Mesothelial cell of epicardium (in vitro differentiated cells): ENCODE measurements at regions not wholly inside any gene's neighbourhood (a gene's known extent, or its start where the extent isn't known, plus 50 kb on each side); places are given as distances from the start of the nearest gene placed in this dataset.

ENCODE experiments used
- DNase-seq, 2 experiments: peaks; one replicate each; pipeline ENCODE4 v3.0.0; 2021; ENCODE audit warnings: low spot score in 2 of 2; ENCODE audit not compliant: unreplicated experiment in 2 of 2
- H3K27ac Mint-ChIP-seq: 2 replicates; pipeline ENCODE4 v1.8.0; 2021; ENCODE audit warnings: mixed read lengths
- H3K27me3 Mint-ChIP-seq: 2 replicates; pipeline ENCODE4 v1.8.0; 2021; ENCODE audit warnings: low read depth, mixed read lengths
- H3K36me3 Mint-ChIP-seq: 2 replicates; pipeline ENCODE4 v1.8.0; 2021; ENCODE audit warnings: mixed read lengths
- H3K4me1 Mint-ChIP-seq: 2 replicates; pipeline ENCODE4 v1.8.0; 2021; ENCODE audit warnings: mixed read lengths
- H3K4me3 Mint-ChIP-seq: 2 replicates; pipeline ENCODE4 v1.8.0; 2021; ENCODE audit warnings: mild to moderate bottlenecking, moderate library complexity, mixed read lengths
- H3K9me3 Mint-ChIP-seq: 2 replicates; pipeline ENCODE4 v1.8.0; 2021; ENCODE audit warnings: mixed read lengths
- TF ChIP-seq, protein P1 (sequence below): fragments of 200-600 bp; sonication (generic); IDR thresholded peaks from one replicate; pipeline ENCODE4 v1.5.0; 2021; ENCODE audit warnings: antibody characterized with exemption; ENCODE audit not compliant: unreplicated experiment

DNA sequence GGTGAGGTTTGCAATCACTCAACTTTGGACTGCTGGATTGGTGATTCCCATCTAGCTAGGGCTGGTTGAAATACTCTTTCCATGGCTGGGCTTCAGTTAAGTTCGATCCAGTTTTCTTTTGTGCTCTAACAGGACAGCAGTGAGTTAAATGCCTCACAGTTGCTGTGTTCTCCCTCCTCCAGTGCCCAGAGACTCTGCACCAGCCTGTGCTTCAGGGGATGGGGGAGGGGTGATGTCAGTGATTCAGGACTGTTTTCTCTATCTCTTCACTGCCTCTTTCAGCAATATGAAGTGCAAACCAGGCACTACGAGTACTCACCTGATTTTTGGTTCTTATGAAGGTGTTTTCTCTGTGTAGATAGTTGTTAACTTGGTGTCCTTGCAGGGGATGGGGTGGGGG lies 88.2 kb upstream of the FAM83B start:
- no peak overlapping the region for H3K27ac Mint-ChIP-seq
- peaks cover 2% of the 10 kb centered on the region for H3K9me3 Mint-ChIP-seq
- DNase-seq, result no peak
- no peaks in the 10 kb centered on the region for H3K36me3 Mint-ChIP-seq
- no peaks in the 10 kb centered on the region for H3K27me3 Mint-ChIP-seq
- TF ChIP-seq, protein P1, sequence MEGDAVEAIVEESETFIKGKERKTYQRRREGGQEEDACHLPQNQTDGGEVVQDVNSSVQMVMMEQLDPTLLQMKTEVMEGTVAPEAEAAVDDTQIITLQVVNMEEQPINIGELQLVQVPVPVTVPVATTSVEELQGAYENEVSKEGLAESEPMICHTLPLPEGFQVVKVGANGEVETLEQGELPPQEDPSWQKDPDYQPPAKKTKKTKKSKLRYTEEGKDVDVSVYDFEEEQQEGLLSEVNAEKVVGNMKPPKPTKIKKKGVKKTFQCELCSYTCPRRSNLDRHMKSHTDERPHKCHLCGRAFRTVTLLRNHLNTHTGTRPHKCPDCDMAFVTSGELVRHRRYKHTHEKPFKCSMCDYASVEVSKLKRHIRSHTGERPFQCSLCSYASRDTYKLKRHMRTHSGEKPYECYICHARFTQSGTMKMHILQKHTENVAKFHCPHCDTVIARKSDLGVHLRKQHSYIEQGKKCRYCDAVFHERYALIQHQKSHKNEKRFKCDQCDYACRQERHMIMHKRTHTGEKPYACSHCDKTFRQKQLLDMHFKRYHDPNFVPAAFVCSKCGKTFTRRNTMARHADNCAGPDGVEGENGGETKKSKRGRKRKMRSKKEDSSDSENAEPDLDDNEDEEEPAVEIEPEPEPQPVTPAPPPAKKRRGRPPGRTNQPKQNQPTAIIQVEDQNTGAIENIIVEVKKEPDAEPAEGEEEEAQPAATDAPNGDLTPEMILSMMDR, result no peak
- peaks cover 7% of the 10 kb centered on the region for H3K4me1 Mint-ChIP-seq
- no peak overlapping the region for H3K4me3 Mint-ChIP-seq

DNA sequence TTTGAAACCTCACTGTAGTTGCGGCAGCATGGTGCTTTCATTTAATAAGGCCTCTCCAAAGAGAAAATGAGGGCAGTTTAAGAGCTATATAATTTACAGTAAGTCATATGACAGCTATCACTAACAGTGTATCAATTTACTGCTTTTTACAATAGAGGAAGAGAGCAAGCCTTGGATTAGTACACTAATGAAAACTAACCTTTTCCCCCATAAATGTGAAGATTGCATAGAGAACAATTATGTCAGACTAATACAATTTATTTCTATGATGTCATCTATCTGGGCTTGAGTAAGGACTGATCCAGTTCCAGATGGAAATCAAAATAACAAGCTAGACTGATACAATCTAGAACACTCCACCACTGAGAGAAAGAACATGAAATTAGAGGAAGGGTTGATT lies 78.1 kb upstream of the FAM83B start:
- H3K36me3 Mint-ChIP-seq, result no peaks in the 10 kb centered on the region
- peaks cover 7% of the 10 kb centered on the region for H3K4me1 Mint-ChIP-seq
- no peaks in the 10 kb centered on the region for H3K9me3 Mint-ChIP-seq
- TF ChIP-seq, protein P1, result no peak
- no peak overlapping the region for H3K4me3 Mint-ChIP-seq
- no peak for DNase-seq
- H3K27me3 Mint-ChIP-seq, result no peaks in the 10 kb centered on the region
- no peak overlapping the region for H3K27ac Mint-ChIP-seq

DNA sequence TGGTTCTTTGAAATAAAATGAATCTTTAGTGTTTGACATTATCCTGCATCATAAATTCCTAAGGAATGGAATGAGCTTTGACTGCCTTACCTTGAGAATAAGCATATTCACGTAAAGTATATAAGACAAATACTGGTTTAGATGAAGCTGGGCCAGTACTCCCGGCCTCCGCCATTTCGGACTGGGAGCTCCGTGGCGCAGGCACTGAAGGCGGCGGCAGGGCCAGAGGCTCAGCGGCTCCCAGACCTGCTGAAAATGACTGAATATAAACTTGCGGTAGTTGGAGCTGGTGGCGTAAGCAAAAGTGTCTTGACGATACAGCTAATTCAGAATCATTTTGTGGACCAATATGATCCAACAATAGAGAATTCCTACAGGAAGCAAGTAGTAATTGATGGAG lies 76.2 kb upstream of the FAM83B start:
- Mint-ChIP-seq H3K4me3 (no peak overlapping the region), H3K36me3 (no peaks in the 10 kb centered on the region), H3K27me3 (no peaks in the 10 kb centered on the region), H3K27ac (no peak overlapping the region), H3K9me3 (no peaks in the 10 kb centered on the region), H3K4me1 (peaks cover 11% of the 10 kb centered on the region)
- DNase-seq, result no peak
- TF ChIP-seq, protein P1, result no peak

DNA sequence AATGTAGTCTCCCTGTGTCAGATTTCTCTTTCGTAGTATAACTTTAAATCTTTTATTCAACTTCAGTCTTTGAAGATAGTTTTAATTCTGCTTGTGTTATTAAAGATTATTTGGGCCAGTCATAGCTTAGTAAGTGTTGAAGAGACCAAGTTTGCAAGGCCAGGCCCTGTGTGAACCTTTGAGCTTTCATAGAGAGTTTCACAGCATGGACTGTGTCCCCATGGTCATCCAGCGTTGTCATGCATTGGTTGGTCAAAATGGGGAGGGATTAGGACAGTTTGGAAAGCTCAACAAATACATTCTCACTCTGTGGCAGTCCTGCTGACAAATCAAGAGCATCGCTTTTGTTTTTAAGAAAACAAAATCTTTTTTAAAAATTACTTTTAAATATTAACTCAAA lies 74.6 kb upstream of the FAM83B start:
- no peak overlapping the region for H3K27ac Mint-ChIP-seq
- TF ChIP-seq, protein P1, result no peak
- DNase-seq, result no peak
- H3K4me3 Mint-ChIP-seq, result no peak overlapping the region
- no peaks in the 10 kb centered on the region for H3K36me3 Mint-ChIP-seq
- H3K4me1 Mint-ChIP-seq, result peaks cover 11% of the 10 kb centered on the region
- H3K9me3 Mint-ChIP-seq, result no peaks in the 10 kb centered on the region
- H3K27me3 Mint-ChIP-seq, result no peaks in the 10 kb centered on the region

DNA sequence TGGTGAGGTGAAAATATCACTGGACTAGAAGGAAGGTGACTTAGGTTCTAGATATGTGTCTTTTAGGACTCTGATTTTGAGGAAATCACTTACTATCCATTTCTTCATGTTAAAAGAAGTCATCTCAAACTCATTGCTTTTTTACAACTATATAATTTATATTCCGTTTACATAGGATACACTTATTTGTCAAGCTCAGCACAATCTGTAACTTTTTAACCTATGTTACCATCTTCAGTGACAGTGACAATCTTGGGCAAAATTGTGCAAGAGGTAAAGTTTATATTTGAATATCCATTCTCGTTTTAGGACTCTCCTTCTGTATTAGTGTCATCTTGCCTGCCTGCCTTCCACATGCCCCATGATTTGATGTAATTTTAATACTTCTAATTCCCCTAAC lies 74.0 kb upstream of the FAM83B start:
- Mint-ChIP-seq H3K27ac (no peak overlapping the region), H3K27me3 (no peaks in the 10 kb centered on the region), H3K4me1 (peaks cover 11% of the 10 kb centered on the region), H3K36me3 (no peaks in the 10 kb centered on the region), H3K4me3 (no peak overlapping the region), H3K9me3 (peaks cover 4% of the 10 kb centered on the region)
- no peak for DNase-seq
- TF ChIP-seq, protein P1, result no peak

DNA sequence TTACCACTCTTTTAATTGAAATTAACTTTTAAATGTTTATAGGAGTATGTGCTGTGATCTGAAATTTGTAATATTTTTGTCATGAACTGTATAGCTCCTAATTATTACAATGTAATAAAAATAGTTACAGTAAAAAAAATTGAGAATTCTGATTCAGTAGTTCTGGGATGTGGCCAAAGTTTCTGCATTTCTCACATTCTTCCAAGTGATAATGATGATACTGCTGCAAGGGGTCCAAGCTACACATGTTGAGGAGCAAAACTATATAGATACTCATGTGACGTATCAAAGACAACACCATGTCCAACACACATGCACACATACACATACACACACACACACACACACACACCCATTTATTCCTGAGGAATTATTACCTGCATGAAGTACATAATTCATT lies 71.0 kb upstream of the FAM83B start:
- peaks cover 4% of the 10 kb centered on the region for H3K9me3 Mint-ChIP-seq
- H3K27ac Mint-ChIP-seq, result peak overlapping the region; percentile 25
- no peak overlapping the region for H3K4me3 Mint-ChIP-seq
- DNase-seq, result no peak
- H3K36me3 Mint-ChIP-seq, result no peaks in the 10 kb centered on the region
- H3K27me3 Mint-ChIP-seq, result no peaks in the 10 kb centered on the region
- peaks cover 4% of the 10 kb centered on the region for H3K4me1 Mint-ChIP-seq
- TF ChIP-seq, protein P1, result no peak
